Uterus (tissue), 2 donors: ENCODE measurements at regions not wholly inside any gene's neighbourhood (a gene's known extent, or its start where the extent isn't known, plus 50 kb on each side); places are given as distances from the start of the nearest gene placed in this dataset.

ENCODE experiments used
- CTCF ChIP-seq, 4 experiments: fragments of 200-600 bp in 2 of 4; fragments of 450-650 bp in 2 of 4; sonication (generic) in 2 of 4; IDR thresholded peaks; one replicate each; pipeline ENCODE4 v1.5.1; 2016 to 2019; ENCODE audit warnings: antibody characterized with exemption in 4 of 4, mild to moderate bottlenecking in 2 of 4, moderate library complexity in 1 of 4
- POLR2A ChIP-seq, 2 donors: fragments of 450-650 bp; IDR thresholded peaks; one replicate each; pipeline ENCODE4 v1.6.1; 2016; ENCODE audit warnings: antibody characterized with exemption in 2 of 2, mild to moderate bottlenecking in 1 of 2, moderate library complexity in 1 of 2

- no peak for TF ChIP-seq CTCF (IDR thresholded peaks at IDR 0.05)
- TF ChIP-seq POLR2A (IDR thresholded peaks at IDR 0.05), result no peak
These were observed 192.1 kb upstream of the NCKAP5 start for GRCh38 chr2:133760376-133760775.
